Liver (tissue), 8 donors: ENCODE measurements at regions not wholly inside any gene's neighbourhood (a gene's known extent, or its start where the extent isn't known, plus 50 kb on each side); places are given as distances from the start of the nearest gene placed in this dataset.

Experiments
- DNase-seq: peaks from one replicate; pipeline ENCODE4 v3.0.0-alpha.2; 2017; ENCODE audit warnings: low spot score
- H3K27ac ChIP-seq, 2 donors: one replicate each; pipeline ENCODE4 v1.7.0; 2013; ENCODE audit warnings: inconsistent platforms in 2 of 2, low read length in 2 of 2, control low read depth in 1 of 2, low read depth in 1 of 2, mild to moderate bottlenecking in 1 of 2
- H3K27me3 ChIP-seq, 4 donors: one replicate each; pipeline versions ENCODE4 v1.6.1 to v1.7.0; 2013; ENCODE audit warnings: low read length in 3 of 4, inconsistent platforms in 1 of 4, mild to moderate bottlenecking in 1 of 4, moderate library complexity in 1 of 4; ENCODE audit not compliant: control insufficient read depth in 4 of 4, insufficient read depth in 4 of 4
- H3K36me3 ChIP-seq, 4 donors: one replicate each; pipeline versions ENCODE4 v1.6.1 to v1.7.0; 2013; ENCODE audit warnings: low read length in 3 of 4, mild to moderate bottlenecking in 3 of 4, low read depth in 1 of 4, moderate library complexity in 1 of 4; ENCODE audit not compliant: control insufficient read depth in 4 of 4, insufficient read depth in 3 of 4
- H3K4me1 ChIP-seq, 4 donors: one replicate each; pipeline versions ENCODE4 v1.6.1 to v1.7.0; 2013; ENCODE audit warnings: low read length in 3 of 4, mild to moderate bottlenecking in 3 of 4, moderate library complexity in 1 of 4; ENCODE audit not compliant: control insufficient read depth in 4 of 4, insufficient read depth in 4 of 4
- H3K4me3 ChIP-seq, 3 donors: one replicate each; pipeline versions ENCODE4 v1.6.1 to v1.7.0; 2013; ENCODE audit warnings: low read length in 3 of 3, control low read depth in 1 of 3, low read depth in 1 of 3, mild to moderate bottlenecking in 1 of 3
- H3K9ac ChIP-seq, 2 donors: one replicate each; pipeline ENCODE4 v1.7.0; 2013; ENCODE audit warnings: low read length in 2 of 2, mild to moderate bottlenecking in 2 of 2, moderate library complexity in 2 of 2, control low read depth in 1 of 2, low read depth in 1 of 2
- H3K9me3 ChIP-seq, 4 donors: one replicate each; pipeline versions ENCODE4 v1.6.1 to v1.7.0; 2013; ENCODE audit warnings: low read length in 3 of 4; ENCODE audit not compliant: control insufficient read depth in 4 of 4
- ATF3 ChIP-seq: IDR thresholded peaks from 2 replicates; pipeline ENCODE4 v1.6.1; 2016; ENCODE audit warnings: antibody characterized with exemption
- CTCF ChIP-seq: fragments of 150-350 bp; IDR thresholded peaks from 2 replicates; pipeline ENCODE4 v1.5.1; 2017; ENCODE audit warnings: improper control_type of control experiment, low read depth, low read length; ENCODE audit not compliant: missing input control
- EGR1 ChIP-seq, 2 donors: IDR thresholded peaks; 2 replicates each; pipeline ENCODE4 v1.6.1; 2016 to 2018; ENCODE audit warnings: antibody characterized with exemption in 2 of 2, low read depth in 2 of 2
- FOXA1 ChIP-seq: IDR thresholded peaks from 2 replicates; pipeline ENCODE4 v1.6.1; 2016; ENCODE audit warnings: antibody characterized with exemption
- FOXA2 ChIP-seq: IDR thresholded peaks from 2 replicates; pipeline ENCODE4 v1.6.1; 2016; ENCODE audit warnings: antibody characterized with exemption
- GABPA ChIP-seq, 2 donors: IDR thresholded peaks in 1 of 2; conservative IDR thresholded peaks in 1 of 2; 2 replicates each; pipeline ENCODE4 v1.6.1; 2016; ENCODE audit warnings: antibody characterized with exemption in 2 of 2, mild to moderate bottlenecking in 1 of 2, moderate library complexity in 1 of 2
- HNF4A ChIP-seq, 2 donors: conservative IDR thresholded peaks; 2 replicates each; pipeline ENCODE4 v1.6.1; 2016; ENCODE audit warnings: antibody characterized with exemption in 2 of 2, mild to moderate bottlenecking in 2 of 2
- HNF4G ChIP-seq: IDR thresholded peaks from 2 replicates; pipeline ENCODE4 v1.6.1; 2016; ENCODE audit warnings: antibody characterized with exemption
- JUND ChIP-seq, 2 donors: IDR thresholded peaks; 2 replicates each; pipeline ENCODE4 v1.6.1; 2016; ENCODE audit warnings: antibody characterized with exemption in 2 of 2
- MAX ChIP-seq: IDR thresholded peaks from 2 replicates; pipeline ENCODE4 v1.6.1; 2016; ENCODE audit warnings: antibody characterized with exemption
- NR2F2 ChIP-seq: IDR thresholded peaks from 2 replicates; pipeline ENCODE4 v1.6.1; 2016; ENCODE audit warnings: antibody characterized with exemption
- RAD21 ChIP-seq, 2 donors: IDR thresholded peaks; 2 replicates each; pipeline ENCODE4 v1.6.1; 2016; ENCODE audit warnings: antibody characterized with exemption in 2 of 2, mild to moderate bottlenecking in 2 of 2
- REST ChIP-seq: IDR thresholded peaks from 2 replicates; pipeline ENCODE4 v1.6.1; 2016; ENCODE audit warnings: antibody characterized with exemption, mild to moderate bottlenecking
- RXRA ChIP-seq, 2 donors: IDR thresholded peaks; 2 replicates each; pipeline ENCODE4 v1.6.1; 2017 to 2018; ENCODE audit warnings: antibody characterized with exemption in 2 of 2, mild to moderate bottlenecking in 1 of 2
- SP1 ChIP-seq: IDR thresholded peaks from 2 replicates; pipeline ENCODE4 v1.6.1; 2018; ENCODE audit warnings: antibody characterized with exemption, mild to moderate bottlenecking
- TAF1 ChIP-seq: conservative IDR thresholded peaks from 2 replicates; pipeline ENCODE4 v1.6.1; 2016; ENCODE audit warnings: antibody characterized with exemption, mild to moderate bottlenecking
- YY1 ChIP-seq: IDR thresholded peaks from 2 replicates; pipeline ENCODE4 v1.6.1; 2016; ENCODE audit warnings: antibody characterized with exemption, mild to moderate bottlenecking
- WGBS: extraction: QIAGEN DNeasy Blood & Tissue Kit; methylation state at CpG from one replicate; pipeline ENCODE4 v1.1.7; 2013; 5-methylcytosine and 5-hydroxymethylcytosine counted together
- donor health status: healthy.
- donor health status: healthy.
- donor health status: healthy.
- donor health status: healthy.
- donor health status: healthy.

- Histone ChIP-seq H3K27ac (no peak overlapping the region), H3K9ac (no peak overlapping the region), H3K27me3 (no peaks in the 10 kb centered on the region), H3K36me3 (no peaks in the 10 kb centered on the region), H3K4me1 (no peaks in the 10 kb centered on the region), H3K4me3 (no peak overlapping the region), H3K9me3 (no peaks in the 10 kb centered on the region)
- TF ChIP-seq ATF3 = no peak
- TF ChIP-seq RAD21 (IDR thresholded peaks at IDR 0.05) = no peak
- TF ChIP-seq RXRA (IDR thresholded peaks at IDR 0.05) = no peak
- no peak for TF ChIP-seq JUND (IDR thresholded peaks at IDR 0.05)
- no peak for TF ChIP-seq FOXA1
- TF ChIP-seq MAX = no peak
- TF ChIP-seq SP1 = no peak
- TF ChIP-seq EGR1 (IDR thresholded peaks at IDR 0.05; ENCODE audit: low read depth in 2 of 2) = no peak
- no peak for TF ChIP-seq CTCF
- TF ChIP-seq GABPA (IDR thresholded peaks at IDR 0.05 in 1 of 2, conservative IDR thresholded peaks at IDR 0.05 in 1 of 2) = no peak
- no peak for TF ChIP-seq HNF4G
- no peak for TF ChIP-seq NR2F2
- TF ChIP-seq YY1 = no peak
- no peak for TF ChIP-seq FOXA2
- no peak for TF ChIP-seq HNF4A (conservative IDR thresholded peaks at IDR 0.05)
- no peak for TF ChIP-seq TAF1
- TF ChIP-seq REST = no peak
- 77% methylated on average over 5 of the region's 5 CpGs for WGBS
- DNase-seq = peak; percentile 9
These were observed 354.1 kb downstream of the TCERG1L start for GRCh38 chr10:130957423-130957822.

GRCh38 chr10:130958003-130958402 is 353.5 kb downstream of the TCERG1L start:
- no peak for TF ChIP-seq CTCF
- no peak for TF ChIP-seq MAX
- no peak for TF ChIP-seq JUND (IDR thresholded peaks at IDR 0.05)
- TF ChIP-seq RXRA (IDR thresholded peaks at IDR 0.05) = no peak
- no peak for TF ChIP-seq YY1
- no peak for TF ChIP-seq NR2F2
- no peak for TF ChIP-seq EGR1 (IDR thresholded peaks at IDR 0.05; ENCODE audit: low read depth in 2 of 2)
- TF ChIP-seq ATF3 = no peak
- TF ChIP-seq TAF1 = no peak
- TF ChIP-seq REST = no peak
- no peak for TF ChIP-seq HNF4G
- TF ChIP-seq FOXA2 = no peak
- no peak for TF ChIP-seq HNF4A (conservative IDR thresholded peaks at IDR 0.05)
- no peak for TF ChIP-seq RAD21 (IDR thresholded peaks at IDR 0.05)
- H3K9ac ChIP-seq = no peak overlapping the region
- H3K27ac ChIP-seq = no peak overlapping the region
- no peak for DNase-seq
- H3K27me3 ChIP-seq = no peaks in the 10 kb centered on the region
- no peaks in the 10 kb centered on the region for H3K9me3 ChIP-seq
- no peak overlapping the region for H3K4me3 ChIP-seq
- WGBS = 64% methylated on average over 6 of the region's 6 CpGs
- H3K4me1 ChIP-seq = no peaks in the 10 kb centered on the region
- no peaks in the 10 kb centered on the region for H3K36me3 ChIP-seq
